Thyroid gland (tissue), 4 donors: ENCODE measurements at regions not wholly inside any gene's neighbourhood (a gene's known extent, or its start where the extent isn't known, plus 50 kb on each side); places are given as distances from the start of the nearest gene placed in this dataset.

ENCODE experiments used
- DNase-seq, 2 donors: peaks; one replicate each; pipeline ENCODE4 v3.0.0-alpha.2; 2019
- H3K27ac ChIP-seq, 3 donors: fragments of 200-600 bp; sonication (generic); 1 replicate in 2 of 3; 2 replicates in 1 of 3; pipeline ENCODE4 v1.5.1; 2016 to 2019; ENCODE audit warnings: mild to moderate bottlenecking in 1 of 3, moderate library complexity in 1 of 3
- H3K27me3 ChIP-seq: fragments of 200-600 bp; sonication (generic); one replicate; pipeline ENCODE4 v1.5.1; 2019
- H3K36me3 ChIP-seq, 2 donors: fragments of 200-600 bp; sonication (generic); one replicate each; pipeline ENCODE4 v1.5.1; 2016 to 2019
- H3K4me1 ChIP-seq, 2 donors: fragments of 200-600 bp; sonication (generic); one replicate each; pipeline ENCODE4 v1.5.1; 2017 to 2019
- H3K4me3 ChIP-seq, 3 donors: fragments of 200-600 bp; sonication (generic); replicated peaks in 1 of 3; 1 replicate in 2 of 3; 2 replicates in 1 of 3; pipeline ENCODE4 v1.5.1; 2016; ENCODE audit warnings: mild to moderate bottlenecking in 1 of 3
- H3K9me3 ChIP-seq: fragments of 200-600 bp; sonication (generic); one replicate; pipeline ENCODE4 v1.5.1; 2017
- POLR2A ChIP-seq, 2 donors: fragments of 450-650 bp; IDR thresholded peaks; one replicate each; pipeline ENCODE4 v1.6.1; 2017; ENCODE audit warnings: antibody characterized with exemption in 2 of 2, mild to moderate bottlenecking in 2 of 2, moderate library complexity in 1 of 2
- WGBS, 2 donors: methylation state at CpG; one replicate each; pipeline ENCODE4 v1.1.5; 2017; 5-methylcytosine and 5-hydroxymethylcytosine counted together
- intact Hi-C: fragments of 100-400 bp; cut with DNase I; formaldehyde crosslinking; loops from one replicate; pipeline ENCODE4 v1.15.1; 2023
- TF ChIP-seq, protein P1 (sequence below), 6 experiments: fragments of 200-600 bp in 3 of 6; fragments of 450-650 bp in 3 of 6; sonication (generic) in 3 of 6; IDR thresholded peaks; one replicate each; pipeline ENCODE4 v1.5.1; 2016 to 2019; ENCODE audit warnings: antibody characterized with exemption in 6 of 6, mild to moderate bottlenecking in 2 of 6, inconsistent platforms in 1 of 6, moderate library complexity in 1 of 6

DNA sequence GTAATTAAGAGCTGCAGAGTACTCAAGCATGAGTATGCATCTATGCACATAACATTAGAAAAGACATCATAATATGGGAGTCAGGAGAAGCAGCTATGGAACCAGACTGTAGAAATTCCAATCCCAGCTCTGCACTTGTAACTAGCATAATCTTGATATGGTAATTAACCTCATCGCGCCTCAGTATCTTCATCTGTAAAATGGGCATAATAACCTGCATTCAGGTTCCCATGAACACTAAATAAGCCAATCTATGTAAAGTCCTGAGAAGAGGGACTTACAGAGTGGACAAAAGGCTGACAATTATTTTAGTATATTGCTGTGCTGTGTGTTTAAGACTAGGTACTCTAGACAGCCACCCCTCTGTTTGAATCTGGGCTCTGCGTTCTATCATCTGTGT is 318.9 kb upstream of the USP25 start:
- WGBS, 2 donors: 97 to 100% methylated on average over 3 of the region's 3 CpGs
- DNase-seq: no peak
- Histone ChIP-seq H3K4me3 (no peak overlapping the region), H3K4me1 (no peaks in the 10 kb centered on the region), H3K27ac (no peak overlapping the region), H3K9me3 (no peaks in the 10 kb centered on the region), H3K27me3 (no peaks in the 10 kb centered on the region), H3K36me3 (no peaks in the 10 kb centered on the region)
- intact Hi-C loops: no loop called here
- TF ChIP-seq, protein P1, sequence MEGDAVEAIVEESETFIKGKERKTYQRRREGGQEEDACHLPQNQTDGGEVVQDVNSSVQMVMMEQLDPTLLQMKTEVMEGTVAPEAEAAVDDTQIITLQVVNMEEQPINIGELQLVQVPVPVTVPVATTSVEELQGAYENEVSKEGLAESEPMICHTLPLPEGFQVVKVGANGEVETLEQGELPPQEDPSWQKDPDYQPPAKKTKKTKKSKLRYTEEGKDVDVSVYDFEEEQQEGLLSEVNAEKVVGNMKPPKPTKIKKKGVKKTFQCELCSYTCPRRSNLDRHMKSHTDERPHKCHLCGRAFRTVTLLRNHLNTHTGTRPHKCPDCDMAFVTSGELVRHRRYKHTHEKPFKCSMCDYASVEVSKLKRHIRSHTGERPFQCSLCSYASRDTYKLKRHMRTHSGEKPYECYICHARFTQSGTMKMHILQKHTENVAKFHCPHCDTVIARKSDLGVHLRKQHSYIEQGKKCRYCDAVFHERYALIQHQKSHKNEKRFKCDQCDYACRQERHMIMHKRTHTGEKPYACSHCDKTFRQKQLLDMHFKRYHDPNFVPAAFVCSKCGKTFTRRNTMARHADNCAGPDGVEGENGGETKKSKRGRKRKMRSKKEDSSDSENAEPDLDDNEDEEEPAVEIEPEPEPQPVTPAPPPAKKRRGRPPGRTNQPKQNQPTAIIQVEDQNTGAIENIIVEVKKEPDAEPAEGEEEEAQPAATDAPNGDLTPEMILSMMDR (IDR thresholded peaks at IDR 0.05): no peak
- no peak for TF ChIP-seq POLR2A (IDR thresholded peaks at IDR 0.05)

DNA sequence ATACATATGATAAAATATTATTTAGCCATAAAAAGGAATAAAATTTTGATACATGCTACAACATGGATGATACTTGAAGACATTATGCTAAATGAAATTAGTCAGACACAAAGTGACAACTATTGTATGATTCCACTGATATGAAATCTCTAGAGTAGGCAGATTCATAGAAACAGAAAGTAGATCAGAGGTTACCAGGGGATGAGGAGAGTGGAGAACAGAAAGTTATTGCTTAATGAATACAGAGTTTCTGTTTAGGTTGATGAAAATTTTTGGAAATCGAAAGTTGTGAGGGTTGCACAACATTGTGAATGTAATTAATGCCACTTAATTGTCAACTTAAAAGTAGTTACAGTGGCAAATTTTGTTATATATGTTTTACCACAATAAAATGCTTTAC is 315.7 kb upstream of the USP25 start:
- Histone ChIP-seq H3K4me1 (no peaks in the 10 kb centered on the region), H3K9me3 (no peaks in the 10 kb centered on the region), H3K27ac (no peak overlapping the region), H3K27me3 (no peaks in the 10 kb centered on the region), H3K36me3 (no peaks in the 10 kb centered on the region), H3K4me3 (no peak overlapping the region)
- WGBS, 2 donors: 70 to 87% methylated on average over 1 of the region's 1 CpG
- DNase-seq: no peak
- TF ChIP-seq, protein P1 (IDR thresholded peaks at IDR 0.05): no peak
- TF ChIP-seq POLR2A (IDR thresholded peaks at IDR 0.05): no peak
- intact Hi-C loops: no loop called here

DNA sequence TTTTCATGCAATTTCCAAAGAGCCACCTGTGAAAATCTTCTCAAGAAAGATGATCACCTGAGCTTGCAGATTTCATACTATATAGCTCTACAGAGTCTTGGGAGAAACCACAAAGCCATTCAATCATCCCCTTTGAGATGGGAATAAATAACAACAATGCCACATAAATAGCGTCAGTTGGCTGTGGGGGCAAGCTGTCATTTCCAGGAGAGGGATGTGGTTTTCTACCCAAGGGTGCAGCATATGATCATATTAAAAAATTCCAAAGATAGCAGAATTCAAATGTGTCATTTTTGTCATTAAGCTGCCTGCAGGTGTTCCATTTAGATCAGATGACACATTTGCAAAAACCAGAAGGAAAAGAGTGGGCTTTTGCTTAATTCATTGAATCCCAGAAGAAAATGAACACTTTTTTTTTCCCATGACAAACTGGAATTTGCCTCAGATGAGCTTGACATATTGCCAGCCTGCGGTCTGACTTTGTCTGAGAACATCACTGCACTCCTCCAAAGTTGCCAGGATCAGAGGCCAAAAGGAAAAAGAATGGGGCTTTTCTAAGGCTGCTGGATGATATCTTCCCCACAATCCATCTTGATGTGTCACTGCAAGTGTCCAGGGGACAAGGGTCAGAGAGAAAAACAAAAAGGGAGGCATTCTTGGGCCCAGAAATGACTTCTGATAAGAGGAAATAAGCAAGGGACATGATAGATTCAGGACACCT is 314.1 kb upstream of the USP25 start:
- H3K9me3 ChIP-seq: no peaks in the 10 kb centered on the region
- H3K4me3 ChIP-seq: no peak overlapping the region
- intact Hi-C loops: no loop called here
- WGBS, 2 donors: 64 to 75% methylated on average over 2 of the region's 2 CpGs
- no peaks in the 10 kb centered on the region for H3K4me1 ChIP-seq
- DNase-seq: no peak
- H3K27me3 ChIP-seq: no peaks in the 10 kb centered on the region
- H3K27ac ChIP-seq: no peak overlapping the region
- no peaks in the 10 kb centered on the region for H3K36me3 ChIP-seq
- TF ChIP-seq, protein P1 (IDR thresholded peaks at IDR 0.05): no peak
- TF ChIP-seq POLR2A (IDR thresholded peaks at IDR 0.05): no peak

DNA sequence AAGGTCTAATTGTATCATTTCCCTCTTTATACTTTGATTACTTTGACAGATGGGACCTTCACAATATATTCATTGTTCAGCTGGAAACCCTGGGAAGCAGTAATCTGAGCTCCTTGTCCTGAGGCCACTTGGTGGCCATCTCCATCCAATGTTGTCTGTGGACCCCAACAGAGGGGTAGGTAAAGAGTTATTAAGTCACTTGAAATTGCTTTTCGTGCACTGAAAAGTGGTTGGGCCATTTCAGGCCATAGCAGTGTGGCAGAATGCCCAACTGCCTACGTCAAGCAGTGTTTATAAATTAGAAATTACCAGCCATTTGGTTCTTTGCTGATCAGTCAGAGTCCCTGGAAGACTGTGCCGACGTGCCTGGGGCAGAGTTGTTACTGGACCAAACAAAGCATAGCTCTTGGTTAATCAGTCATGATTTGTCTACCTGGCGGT is 308.3 kb upstream of the USP25 start:
- Histone ChIP-seq H3K9me3 (no peaks in the 10 kb centered on the region), H3K27me3 (no peaks in the 10 kb centered on the region), H3K4me3 (no peak overlapping the region), H3K27ac (no peak overlapping the region), H3K36me3 (no peaks in the 10 kb centered on the region), H3K4me1 (no peaks in the 10 kb centered on the region)
- DNase-seq: no peak
- TF ChIP-seq, protein P1 (IDR thresholded peaks at IDR 0.05): no peak
- TF ChIP-seq POLR2A (IDR thresholded peaks at IDR 0.05): no peak
- intact Hi-C loops: no loop called here
- 75 to 84% methylated on average over 5 of the region's 5 CpGs for WGBS, 2 donors

DNA sequence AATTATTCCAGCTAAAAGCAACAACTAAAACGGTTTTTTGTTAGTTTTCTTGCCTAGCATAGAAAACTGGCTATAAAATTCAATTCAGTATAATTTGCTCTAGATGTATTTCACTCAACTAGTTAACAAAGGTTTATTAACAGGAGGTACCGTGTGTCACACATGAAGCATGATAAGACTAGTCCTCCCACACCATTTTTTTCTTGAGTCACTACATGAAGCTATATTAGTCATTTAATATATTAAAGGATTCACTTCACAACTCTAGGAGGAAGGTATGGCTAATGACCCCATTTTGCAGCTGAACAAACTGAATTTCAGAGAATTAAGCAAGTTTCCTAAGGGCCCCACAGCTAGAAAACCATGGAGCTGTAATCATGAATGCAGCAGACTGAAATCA is 307.8 kb upstream of the USP25 start:
- H3K27ac ChIP-seq: no peak overlapping the region
- no peaks in the 10 kb centered on the region for H3K36me3 ChIP-seq
- intact Hi-C loops: no loop called here
- no peaks in the 10 kb centered on the region for H3K4me1 ChIP-seq
- no peaks in the 10 kb centered on the region for H3K27me3 ChIP-seq
- no peaks in the 10 kb centered on the region for H3K9me3 ChIP-seq
- DNase-seq: no peak
- WGBS, 2 donors: 72 to 73% methylated on average over 2 of the region's 2 CpGs
- H3K4me3 ChIP-seq: no peak overlapping the region
- TF ChIP-seq POLR2A (IDR thresholded peaks at IDR 0.05): no peak
- TF ChIP-seq, protein P1 (IDR thresholded peaks at IDR 0.05): no peak
